ENCODE measurements at regions not wholly inside any gene's neighbourhood (a gene's known extent, or its start where the extent isn't known, plus 50 kb on each side); places are given as distances from the start of the nearest gene placed in this dataset.

GRCh38 chr17:71269201-71269600 is 851.6 kb upstream of the SOX9 start:
- TF ChIP-seq CTCF (IDR thresholded peaks at IDR 0.05), result no peak
- no peak for TF ChIP-seq POLR2AphosphoS5 (IDR thresholded peaks at IDR 0.05)
- no peak for TF ChIP-seq POLR2A (IDR thresholded peaks at IDR 0.05)

All from stomach (tissue), 4 donors.